Pancreas (tissue), 10 donors: ENCODE measurements at regions not wholly inside any gene's neighbourhood (a gene's known extent, or its start where the extent isn't known, plus 50 kb on each side); places are given as distances from the start of the nearest gene placed in this dataset.

ENCODE experiments used
- ATAC-seq, 4 donors: fragments of 200-7000 bp; cut with Tn5 transposase; one replicate each; pipeline versions ENCODE4 v1.8.0 to v1.9.1; 2020; ENCODE audit warnings: mild to moderate bottlenecking in 4 of 4, moderate library complexity in 4 of 4
- DNase-seq, 6 donors: peaks; one replicate each; pipeline ENCODE4 v3.0.0-alpha.2; 2020
- FAIRE-seq: peaks from 2 replicates; lab custom pipeline; 2012; peaks lifted over from hg19 to GRCh38; lab: Jason Lieb, UNC
- H3K27ac ChIP-seq, 4 donors: fragments of 200-600 bp; sonication (generic); 1 replicate in 3 of 4; 2 replicates in 1 of 4; pipeline versions ENCODE4 v1.5.0 to v1.8.0; 2020
- H3K27me3 ChIP-seq, 4 donors: fragments of 200-600 bp; one replicate each; pipeline ENCODE4 v1.8.0; 2021
- H3K36me3 ChIP-seq, 3 donors: fragments of 200-600 bp; sonication (generic) in 1 of 3; one replicate each; pipeline versions ENCODE4 v1.5.0 to v1.8.0; 2020 to 2021
- H3K4me1 ChIP-seq, 3 donors: fragments of 200-600 bp; one replicate each; pipeline ENCODE4 v1.8.0; 2021
- H3K4me3 ChIP-seq, 4 donors: fragments of 200-600 bp; sonication (generic) in 2 of 4; one replicate each; pipeline versions ENCODE4 v1.5.0 to v1.8.0; 2020 to 2021
- H3K9me3 ChIP-seq, 4 donors: fragments of 200-600 bp; one replicate each; pipeline ENCODE4 v1.8.0; 2021
- CTCF ChIP-seq, 4 donors: fragments of 200-600 bp; sonication (generic) in 3 of 4; IDR thresholded peaks; one replicate each; pipeline versions ENCODE4 v1.5.0 to v1.8.0; 2021; ENCODE audit warnings: antibody characterized with exemption in 4 of 4
- WGBS, 2 donors: extraction: QIAGEN DNeasy Blood & Tissue Kit; methylation state at CpG; one replicate each; pipeline ENCODE4 v1.1.7; 2013; 5-methylcytosine and 5-hydroxymethylcytosine counted together
- intact Hi-C, 3 donors: fragments of 100-400 bp; cut with DNase I; formaldehyde crosslinking; loops; one replicate each; pipeline versions ENCODE4 v1.11.1 to v1.14.2; 2022
- donor health status: healthy with polysubstance abuse.
- donor health status: DM: no; HTN: no; CAD: no; lungs with moderate emphysema.
- donor health status: DM: no; HTN: no; CAD: no.
- donor health status: control.
- donor health status: control.
- donor health status: Bipolar disorder and iron deficiency.
- donor health status: DM: yes; HTN: yes; CAD: no.
- donor health status: DM: no; HTN: no; CAD: no.
- donor health status: DM: no; HTN: no; CAD: no.
- donor health status: DM: yes; HTN: yes; CAD: no.

DNA sequence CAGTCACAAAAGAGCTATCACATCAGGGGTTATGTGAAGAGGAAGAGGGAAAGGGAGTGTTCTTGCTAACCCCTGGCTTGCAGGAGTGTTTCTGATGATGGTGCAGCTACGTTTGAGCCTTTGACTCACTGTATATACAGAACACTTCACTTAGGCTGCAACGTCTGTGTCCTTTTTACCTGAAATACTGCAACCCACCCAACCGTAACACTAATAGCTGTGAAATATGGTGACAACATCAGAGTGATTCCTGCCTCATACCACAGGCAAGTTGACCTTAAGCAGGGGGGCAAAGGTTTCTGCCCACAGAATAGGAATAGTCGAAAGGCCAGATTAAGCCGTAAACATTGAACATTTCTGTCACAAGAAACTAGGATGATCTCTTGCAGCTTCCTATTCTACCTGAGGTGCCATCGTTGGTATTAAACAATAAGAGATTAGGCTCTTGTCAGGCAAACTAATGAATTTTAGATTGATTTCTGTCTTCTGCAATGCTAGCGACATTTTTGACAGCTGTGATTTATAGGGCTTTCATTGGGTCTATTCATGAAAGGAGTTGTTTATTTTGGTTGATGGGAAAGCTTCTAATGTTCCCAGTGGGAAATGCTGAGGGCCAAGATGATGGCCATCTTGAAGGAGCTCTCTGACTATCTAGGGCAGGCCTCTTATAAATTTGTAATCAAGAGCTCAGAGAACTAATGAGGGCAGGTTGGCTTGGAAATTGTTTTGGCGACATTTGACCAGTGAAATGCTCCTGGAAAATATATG lies 316.8 kb downstream of the PIK3C3 start:
- Histone ChIP-seq H3K27ac (no peak overlapping the region), H3K4me3 (no peak overlapping the region), H3K4me1 (no peaks in the 10 kb centered on the region), H3K27me3 (no peaks in the 10 kb centered on the region), H3K9me3 (no peaks in the 10 kb centered on the region), H3K36me3 (no peaks in the 10 kb centered on the region)
- TF ChIP-seq CTCF (IDR thresholded peaks at IDR 0.05), result no peak
- 45 to 50% methylated on average over 8 of the region's 8 CpGs for WGBS, 2 donors
- intact Hi-C loops, result no loop called here
- no peak for FAIRE-seq
- no peak for ATAC-seq
- DNase-seq, result no peak

DNA sequence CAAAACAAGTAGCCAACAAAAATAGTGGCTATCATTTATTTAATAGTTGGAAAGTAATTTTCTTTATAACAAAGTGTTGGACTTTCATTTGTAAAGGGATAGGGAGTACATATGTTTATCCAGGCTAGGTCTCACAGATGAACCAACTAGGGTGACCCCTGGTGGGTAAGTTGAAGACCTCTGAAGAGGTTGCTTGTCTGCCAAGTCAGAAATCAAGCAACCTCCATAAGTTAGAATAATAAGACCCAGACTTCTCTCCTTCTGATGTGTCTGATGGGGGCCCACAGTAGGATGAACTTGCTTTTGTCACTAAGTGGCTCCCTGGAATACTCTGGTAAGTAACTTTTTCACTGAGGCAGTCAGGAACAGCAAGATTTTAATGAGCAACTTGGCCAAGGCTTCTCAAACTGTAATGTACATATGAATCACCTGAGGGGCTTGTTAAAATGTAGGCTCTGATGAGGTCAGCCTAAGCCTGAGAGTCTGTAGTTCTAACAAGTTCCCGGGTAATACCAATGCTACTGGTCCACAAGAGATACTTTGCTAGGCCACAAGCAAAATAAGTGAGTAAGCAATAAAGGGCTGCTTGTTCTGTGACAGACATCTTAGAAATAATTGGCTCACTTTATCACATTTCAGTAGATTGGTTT lies 319.6 kb downstream of the PIK3C3 start:
- Histone ChIP-seq H3K4me1 (no peaks in the 10 kb centered on the region), H3K36me3 (no peaks in the 10 kb centered on the region), H3K9me3 (no peaks in the 10 kb centered on the region), H3K27ac (no peak overlapping the region), H3K4me3 (no peak overlapping the region), H3K27me3 (no peaks in the 10 kb centered on the region)
- intact Hi-C loops, result no loop called here
- DNase-seq (no peak), ATAC-seq (no peak), FAIRE-seq (no peak)
- 36 to 67% methylated on average over 1 of the region's 1 CpG for WGBS, 2 donors
- TF ChIP-seq CTCF (IDR thresholded peaks at IDR 0.05), result no peak

DNA sequence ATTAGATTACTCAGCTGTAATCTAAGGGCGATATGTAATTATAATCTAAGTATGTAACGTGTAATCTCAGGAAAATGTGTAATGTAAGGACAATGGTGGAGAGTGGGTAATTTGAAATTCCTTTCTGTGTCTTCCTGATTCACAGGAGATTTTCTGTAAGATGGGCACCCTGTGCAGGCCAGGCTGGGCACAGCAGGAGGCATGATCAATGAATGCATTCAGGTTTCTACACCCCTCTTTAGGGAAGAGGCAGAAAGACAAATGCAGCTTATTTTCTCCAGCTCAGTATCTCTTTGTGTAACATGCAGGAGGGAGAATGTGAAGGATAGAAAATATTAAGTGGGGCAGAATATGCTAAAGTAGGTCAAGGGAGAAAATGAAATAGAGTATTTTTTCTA lies 320.1 kb downstream of the PIK3C3 start:
- H3K4me1 ChIP-seq, result no peaks in the 10 kb centered on the region
- no peak overlapping the region for H3K27ac ChIP-seq
- H3K27me3 ChIP-seq, result no peaks in the 10 kb centered on the region
- WGBS, 2 donors, result 52 to 66% methylated on average over 2 of the region's 2 CpGs
- ATAC-seq, result no peak
- no peak for TF ChIP-seq CTCF (IDR thresholded peaks at IDR 0.05)
- FAIRE-seq, result no peak
- no peak for DNase-seq
- intact Hi-C loops, result no loop called here
- H3K4me3 ChIP-seq, result no peak overlapping the region
- H3K36me3 ChIP-seq, result no peaks in the 10 kb centered on the region
- no peaks in the 10 kb centered on the region for H3K9me3 ChIP-seq

GRCh38 chr18:42275949-42276730 lies 321.1 kb downstream of the PIK3C3 start:
- H3K27me3 ChIP-seq, result no peaks in the 10 kb centered on the region
- WGBS, 2 donors, result 66 to 72% methylated on average over 8 of the region's 8 CpGs
- intact Hi-C loops, result no loop called here
- no peaks in the 10 kb centered on the region for H3K36me3 ChIP-seq
- no peak for TF ChIP-seq CTCF (IDR thresholded peaks at IDR 0.05)
- no peak for ATAC-seq
- H3K9me3 ChIP-seq, result no peaks in the 10 kb centered on the region
- FAIRE-seq, result no peak
- no peaks in the 10 kb centered on the region for H3K4me1 ChIP-seq
- H3K4me3 ChIP-seq, result no peak overlapping the region
- no peak for DNase-seq
- H3K27ac ChIP-seq, result no peak overlapping the region
